ENCODE measurements at regions not wholly inside any gene's neighbourhood (a gene's known extent, or its start where the extent isn't known, plus 50 kb on each side); places are given as distances from the start of the nearest gene placed in this dataset.

DNA sequence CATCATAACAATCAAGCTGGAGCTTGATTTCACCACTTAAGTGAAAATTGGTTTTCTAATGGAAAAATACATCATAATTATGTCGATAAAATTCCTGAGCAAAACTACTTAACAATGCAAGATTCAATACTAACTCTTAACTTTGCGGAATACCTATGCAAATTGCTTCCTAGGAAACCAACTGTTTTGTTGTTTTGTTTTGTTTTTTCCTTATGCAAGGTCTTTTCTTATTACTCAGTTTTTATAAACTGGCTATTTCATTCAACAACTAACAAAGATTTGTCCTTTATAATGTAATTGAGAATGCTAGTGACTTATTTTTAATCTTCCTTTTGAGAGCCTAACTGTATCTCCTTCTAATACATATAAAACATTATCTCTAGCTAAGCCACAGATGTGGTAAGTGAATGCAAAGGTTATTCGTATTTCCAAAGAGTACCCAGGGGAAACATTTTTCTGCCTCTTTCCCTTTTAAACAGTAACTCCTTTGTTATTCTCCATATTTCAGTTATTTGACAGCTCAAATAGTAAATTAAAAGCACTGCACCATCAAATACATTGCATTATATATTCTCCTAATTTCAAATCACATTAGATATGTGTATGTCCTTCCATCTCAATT lies 609.4 kb downstream of the SLCO4C1 start:
- H3K4me1 ChIP-seq (ENCODE audit: insufficient read depth, low read length), result no peaks in the 10 kb centered on the region
- no peaks in the 10 kb centered on the region for H3K9me3 ChIP-seq (ENCODE audit: low read length)
- H3K36me3 ChIP-seq (ENCODE audit: low read depth, low read length), result no peaks in the 10 kb centered on the region
- H3K9me2 ChIP-seq (replicated peaks; ENCODE audit: low read length), result no peaks in the 10 kb centered on the region
- no TSS peak for BruUV-seq (replicated peaks)
- H3K27me3 ChIP-seq (ENCODE audit: low read length), result no peaks in the 10 kb centered on the region
- no peak overlapping the region for H3K27ac ChIP-seq (ENCODE audit: low read length)
- POLR2A ChIA-PET (ENCODE audit: unreplicated experiment), result no interaction called here
- H2AFZ ChIP-seq (ENCODE audit: low read length), result no peak overlapping the region
- H3K4me2 ChIP-seq (ENCODE audit: low read length), result no peak overlapping the region
- no peaks in the 10 kb centered on the region for H4K20me1 ChIP-seq (ENCODE audit: low read length)
- intact Hi-C loops (cut with micrococcal nuclease), result no loop called here
- no peak overlapping the region for H3K9ac ChIP-seq (ENCODE audit: low read length)
- no peak for ATAC-seq
- DNase-seq, result no peak
- no peak overlapping the region for H3K4me3 ChIP-seq (ENCODE audit: low read length)
- CTCF ChIA-PET, result no interaction called here
- TF ChIP-seq EZH2phosphoT487 (IDR thresholded peaks at IDR 0.05; ENCODE audit: borderline replicate concordance, low read length), result no peak
- TF ChIP-seq EZH2 (IDR thresholded peaks at IDR 0.05; ENCODE audit: low read length, unreplicated experiment), result no peak
- TF ChIP-seq, protein P1, sequence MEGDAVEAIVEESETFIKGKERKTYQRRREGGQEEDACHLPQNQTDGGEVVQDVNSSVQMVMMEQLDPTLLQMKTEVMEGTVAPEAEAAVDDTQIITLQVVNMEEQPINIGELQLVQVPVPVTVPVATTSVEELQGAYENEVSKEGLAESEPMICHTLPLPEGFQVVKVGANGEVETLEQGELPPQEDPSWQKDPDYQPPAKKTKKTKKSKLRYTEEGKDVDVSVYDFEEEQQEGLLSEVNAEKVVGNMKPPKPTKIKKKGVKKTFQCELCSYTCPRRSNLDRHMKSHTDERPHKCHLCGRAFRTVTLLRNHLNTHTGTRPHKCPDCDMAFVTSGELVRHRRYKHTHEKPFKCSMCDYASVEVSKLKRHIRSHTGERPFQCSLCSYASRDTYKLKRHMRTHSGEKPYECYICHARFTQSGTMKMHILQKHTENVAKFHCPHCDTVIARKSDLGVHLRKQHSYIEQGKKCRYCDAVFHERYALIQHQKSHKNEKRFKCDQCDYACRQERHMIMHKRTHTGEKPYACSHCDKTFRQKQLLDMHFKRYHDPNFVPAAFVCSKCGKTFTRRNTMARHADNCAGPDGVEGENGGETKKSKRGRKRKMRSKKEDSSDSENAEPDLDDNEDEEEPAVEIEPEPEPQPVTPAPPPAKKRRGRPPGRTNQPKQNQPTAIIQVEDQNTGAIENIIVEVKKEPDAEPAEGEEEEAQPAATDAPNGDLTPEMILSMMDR (conservative IDR thresholded peaks at IDR 0.05; ENCODE audit: low read depth, low read length), result no peak
- H3K79me2 ChIP-seq (ENCODE audit: low read length), result no peaks in the 10 kb centered on the region
- H3F3A ChIP-seq (ENCODE audit: low read length, unreplicated experiment), result no peaks in the 10 kb centered on the region

DNA sequence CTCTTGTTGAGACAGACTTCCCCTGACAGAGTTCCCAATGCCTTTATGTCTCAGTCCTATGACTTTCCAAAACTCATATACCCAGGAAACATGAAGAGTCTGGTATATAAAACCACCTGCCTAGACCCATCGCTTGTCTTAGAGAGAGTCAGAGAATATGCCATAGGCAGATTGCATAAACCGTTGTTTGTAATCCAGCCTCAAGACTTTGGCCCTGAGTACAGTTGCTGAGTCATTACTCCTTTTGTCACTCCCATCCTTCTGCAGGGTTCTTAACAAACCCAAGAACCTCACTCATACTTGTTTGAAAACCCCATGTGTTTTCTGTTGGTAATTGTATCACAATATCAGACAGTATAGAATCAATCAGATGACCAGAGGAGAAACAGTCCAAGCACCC lies 616.3 kb downstream of the SLCO4C1 start:
- DNase-seq (peak; percentile 27), ATAC-seq (peak; percentile 54)
- H3K4me2 ChIP-seq (ENCODE audit: low read length), result no peak overlapping the region
- ChIA-PET POLR2A (ENCODE audit: unreplicated experiment) (no interaction called here), CTCF (no interaction called here)
- no peak overlapping the region for H3K9ac ChIP-seq (ENCODE audit: low read length)
- intact Hi-C loops (cut with micrococcal nuclease), result loop anchor here (10.0 kb wide), 1 partner anchor 285 kb away; no protein-coding TSS in a partner anchor
- no peaks in the 10 kb centered on the region for H3K4me1 ChIP-seq (ENCODE audit: insufficient read depth, low read length)
- no peaks in the 10 kb centered on the region for H4K20me1 ChIP-seq (ENCODE audit: low read length)
- no TSS peak for BruUV-seq (replicated peaks)
- H3K27me3 ChIP-seq (ENCODE audit: low read length), result no peaks in the 10 kb centered on the region
- TF ChIP-seq EZH2phosphoT487 (IDR thresholded peaks at IDR 0.05; ENCODE audit: borderline replicate concordance, low read length) (no peak), EZH2 (IDR thresholded peaks at IDR 0.05; ENCODE audit: low read length, unreplicated experiment) (no peak)
- H2AFZ ChIP-seq (ENCODE audit: low read length), result no peak overlapping the region
- H3K79me2 ChIP-seq (ENCODE audit: low read length), result no peaks in the 10 kb centered on the region
- no peaks in the 10 kb centered on the region for H3K9me3 ChIP-seq (ENCODE audit: low read length)
- no peaks in the 10 kb centered on the region for H3K9me2 ChIP-seq (replicated peaks; ENCODE audit: low read length)
- no peak overlapping the region for H3K4me3 ChIP-seq (ENCODE audit: low read length)
- H3K27ac ChIP-seq (ENCODE audit: low read length), result no peak overlapping the region
- H3K36me3 ChIP-seq (ENCODE audit: low read depth, low read length), result no peaks in the 10 kb centered on the region
- H3F3A ChIP-seq (ENCODE audit: low read length, unreplicated experiment), result no peaks in the 10 kb centered on the region

DNA sequence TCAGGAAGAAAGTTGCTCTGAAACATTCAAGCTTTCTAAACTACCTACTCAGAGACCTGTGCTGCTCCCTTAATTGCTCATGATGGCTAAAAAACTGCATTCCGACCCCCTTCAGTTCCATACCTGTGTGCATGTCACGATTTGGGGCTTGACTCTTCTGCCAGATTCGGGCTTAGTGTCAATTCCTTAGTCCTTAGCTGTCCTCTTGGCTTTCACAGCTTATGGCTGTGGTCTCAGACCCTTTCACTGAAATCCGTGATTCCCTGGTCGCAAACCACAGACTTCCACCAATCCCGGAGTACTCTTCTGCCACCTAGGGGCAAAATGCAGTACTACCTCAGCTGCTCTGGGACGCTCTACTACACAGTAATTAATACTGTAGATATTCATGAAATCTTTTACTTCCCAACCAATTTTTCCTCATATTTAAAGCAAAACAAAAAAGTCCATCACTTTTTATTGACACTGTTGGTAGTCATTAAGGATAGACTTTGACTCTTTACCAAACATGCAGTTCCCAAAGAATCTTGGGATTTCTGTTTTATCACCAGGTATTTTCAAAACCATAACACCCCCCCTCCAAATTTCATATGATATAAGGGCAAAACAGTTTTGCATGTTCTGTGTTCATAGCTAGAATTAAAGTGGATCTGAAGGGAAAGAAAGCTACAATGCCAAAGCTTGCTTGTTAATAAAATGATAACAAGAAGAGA lies 617.4 kb downstream of the SLCO4C1 start:
- H3K79me2 ChIP-seq (ENCODE audit: low read length), result no peaks in the 10 kb centered on the region
- H3K27ac ChIP-seq (ENCODE audit: low read length), result no peak overlapping the region
- H3K4me2 ChIP-seq (ENCODE audit: low read length), result no peak overlapping the region; the same call in 1 of the 2 replicates
- H3K27me3 ChIP-seq (ENCODE audit: low read length), result no peaks in the 10 kb centered on the region
- no peaks in the 10 kb centered on the region for H4K20me1 ChIP-seq (ENCODE audit: low read length)
- TF ChIP-seq, protein P1 (conservative IDR thresholded peaks at IDR 0.05; ENCODE audit: low read depth, low read length), result peak; percentile 93
- no peak for TF ChIP-seq EZH2phosphoT487 (IDR thresholded peaks at IDR 0.05; ENCODE audit: borderline replicate concordance, low read length)
- no peaks in the 10 kb centered on the region for H3K36me3 ChIP-seq (ENCODE audit: low read depth, low read length)
- no peaks in the 10 kb centered on the region for H3K9me2 ChIP-seq (replicated peaks; ENCODE audit: low read length)
- no peaks in the 10 kb centered on the region for H3F3A ChIP-seq (ENCODE audit: low read length, unreplicated experiment)
- DNase-seq (peak; percentile 83), ATAC-seq (peak; percentile 83)
- ChIA-PET CTCF (interaction anchor here (1.0 kb wide), 1 partner anchor 15 kb away, joined by 3 read pairs; no protein-coding TSS in a partner anchor), POLR2A (ENCODE audit: unreplicated experiment) (no interaction called here)
- no peak overlapping the region for H3K9ac ChIP-seq (ENCODE audit: low read length)
- H3K4me3 ChIP-seq (ENCODE audit: low read length), result no peak overlapping the region
- peak overlapping the region; percentile 60; the same call in 1 of the 2 replicates for H2AFZ ChIP-seq (ENCODE audit: low read length)
- H3K4me1 ChIP-seq (ENCODE audit: insufficient read depth, low read length), result no peaks in the 10 kb centered on the region
- H3K9me3 ChIP-seq (ENCODE audit: low read length), result no peaks in the 10 kb centered on the region
- BruUV-seq (replicated peaks), result no TSS peak
- intact Hi-C loops (cut with micrococcal nuclease), result loop anchor here (10.0 kb wide), 1 partner anchor 284 kb away; no protein-coding TSS in a partner anchor

Data from PC-3 (cell line).